ENCODE measurements at regions not wholly inside any gene's neighbourhood (a gene's known extent, or its start where the extent isn't known, plus 50 kb on each side); places are given as distances from the start of the nearest gene placed in this dataset.
"Not testable (repeated sequence)": the region's sequence is repeated elsewhere in the genome, so short reads cannot be mapped to it uniquely, and the experiment has no call there.

GRCh38 chr2:102892698-102893310 is 131.0 kb downstream of the TMEM182 start (continued):
- TF ChIP-seq FOXP1 (CRISPR knock-in tag; IDR thresholded peaks at IDR 0.05; ENCODE audit: borderline replicate concordance) = no peak

GRCh38 chr2:102893870-102894269 is 132.0 kb downstream of the TMEM182 start:
- Mint-ChIP-seq H3K4me1 (peaks cover 3% of the 10 kb centered on the region; the same call in 1 of the 2 replicates), H3K9me3 (peaks cover 6% of the 10 kb centered on the region; the same call in 1 of the 2 replicates), H3K27ac (no peak overlapping the region), H3K4me3 (no peak overlapping the region), H3K36me3 (no peaks in the 10 kb centered on the region), H3K27me3 (ENCODE audit: low read depth) (peaks cover 48% of the 10 kb centered on the region)
- ChIA-PET CTCF (no interaction called here), POLR2A (no interaction called here)
- DNase-seq (ENCODE audit: low spot score) (no peak), ATAC-seq (peak; percentile 80)
- TF ChIP-seq ATF3 (CRISPR knock-in tag; conservative IDR thresholded peaks at IDR 0.05) = no peak
- no peak for TF ChIP-seq CTCF (IDR thresholded peaks at IDR 0.05)
- TF ChIP-seq SOX15 (CRISPR knock-in tag; IDR thresholded peaks at IDR 0.05) = no peak
- TF ChIP-seq TEAD1 (CRISPR knock-in tag; IDR thresholded peaks at IDR 0.05) = no peak

- no peak for TF ChIP-seq NR1H2 (CRISPR knock-in tag; IDR thresholded peaks at IDR 0.05)
- TF ChIP-seq SP1 (CRISPR knock-in tag; conservative IDR thresholded peaks at IDR 0.05) = no peak
- TF ChIP-seq ATF1 (CRISPR knock-in tag; IDR thresholded peaks at IDR 0.05) = no peak
- no peak for TF ChIP-seq AFF4 (CRISPR knock-in tag; IDR thresholded peaks at IDR 0.05; ENCODE audit: borderline replicate concordance)
- TF ChIP-seq CDX4 (CRISPR knock-in tag; IDR thresholded peaks at IDR 0.05; ENCODE audit: borderline replicate concordance) = no peak
- TF ChIP-seq GTF2I (CRISPR knock-in tag; conservative IDR thresholded peaks at IDR 0.05) = no peak
- no peak for TF ChIP-seq JAZF1 (CRISPR knock-in tag; IDR thresholded peaks at IDR 0.05)
- TF ChIP-seq GRHL2 (CRISPR knock-in tag; IDR thresholded peaks at IDR 0.05; ENCODE audit: insufficient replicate concordance, severe bottlenecking) = no peak
- no peak for TF ChIP-seq TEAD4 (CRISPR knock-in tag; IDR thresholded peaks at IDR 0.05)
- TF ChIP-seq ATF3 (CRISPR knock-in tag; conservative IDR thresholded peaks at IDR 0.05) = no peak
- TF ChIP-seq PRRX2 (CRISPR knock-in tag; IDR thresholded peaks at IDR 0.05) = no peak
- no peak for TF ChIP-seq ZNF281 (CRISPR knock-in tag; IDR thresholded peaks at IDR 0.05)
- TF ChIP-seq ZNF138 (CRISPR knock-in tag; conservative IDR thresholded peaks at IDR 0.05) = no peak
- no peak for TF ChIP-seq FOXJ3 (CRISPR knock-in tag; IDR thresholded peaks at IDR 0.05; ENCODE audit: borderline replicate concordance)
- ChIA-PET CTCF (interaction anchor here (0.8 kb wide), 1 partner anchor 54 kb away, joined by 3 read pairs; no protein-coding TSS in a partner anchor), POLR2A (interaction anchor here (0.5 kb wide), 1 partner anchor 20 kb away, joined by 3 read pairs; no protein-coding TSS in a partner anchor)
- DNase-seq (ENCODE audit: low spot score) = peak; percentile 32
- Mint-ChIP-seq H3K36me3 (no peaks in the 10 kb centered on the region), H3K9me3 (peaks cover 6% of the 10 kb centered on the region; the same call in 1 of the 2 replicates), H3K27me3 (ENCODE audit: low read depth) (peaks cover 48% of the 10 kb centered on the region), H3K4me3 (no peak overlapping the region), H3K4me1 (peaks cover 3% of the 10 kb centered on the region; the same call in 1 of the 2 replicates), H3K27ac (no peak overlapping the region)
- ATAC-seq = peak; percentile 55
These were observed 133.5 kb downstream of the TMEM182 start for GRCh38 chr2:102895376-102895775.

GRCh38 chr2:102909240-102909639 is 147.4 kb downstream of the TMEM182 start:
- H3K4me1 Mint-ChIP-seq; H3K27ac Mint-ChIP-seq; H3K4me3 Mint-ChIP-seq; POLR2A ChIA-PET; CTCF ChIA-PET; ATAC-seq; H3K36me3 Mint-ChIP-seq; H3K27me3 Mint-ChIP-seq (ENCODE audit: low read depth); DNase-seq (ENCODE audit: low spot score): not testable (repeated sequence)
- H3K9me3 Mint-ChIP-seq = peaks cover 39% of the 10 kb centered on the region

Measured in WTC11 (cell line).